HG03196 (cell line): ENCODE measurements at regions not wholly inside any gene's neighbourhood (a gene's known extent, or its start where the extent isn't known, plus 50 kb on each side); places are given as distances from the start of the nearest gene placed in this dataset.

Source experiments
- ATAC-seq: cut with Tn5 transposase; IDR thresholded peaks from one replicate; pipeline ENCODE4 v1.9.1; 2021; ENCODE audit not compliant: unreplicated experiment

GRCh38 chr3:35946121-35946853 lies 307.0 kb downstream of the ARPP21 start:
- ATAC-seq = no peak

GRCh38 chr3:35946854-35947515 lies 307.7 kb downstream of the ARPP21 start:
- ATAC-seq = no peak

- ATAC-seq = no peak
Observed at GRCh38 chr3:35950021-35950420, 310.7 kb downstream of the ARPP21 start.

GRCh38 chr3:35954413-35954812 lies 315.1 kb downstream of the ARPP21 start:
- ATAC-seq = no peak

GRCh38 chr3:35965908-35966307 lies 326.6 kb downstream of the ARPP21 start:
- no peak for ATAC-seq

GRCh38 chr3:35966629-35967464 lies 327.5 kb downstream of the ARPP21 start:
- no peak for ATAC-seq

GRCh38 chr3:35968043-35968622 lies 328.8 kb downstream of the ARPP21 start:
- no peak for ATAC-seq

GRCh38 chr3:35969406-35969805 lies 330.1 kb downstream of the ARPP21 start:
- no peak for ATAC-seq

- no peak for ATAC-seq
Observed at GRCh38 chr3:35970793-35971192, 331.5 kb downstream of the ARPP21 start.

- ATAC-seq = no peak
Observed at GRCh38 chr3:35971686-35972085, 332.4 kb downstream of the ARPP21 start.

GRCh38 chr3:35974872-35975271 lies 335.5 kb downstream of the ARPP21 start:
- no peak for ATAC-seq

GRCh38 chr3:35986161-35986560 lies 346.8 kb downstream of the ARPP21 start:
- no peak for ATAC-seq

- ATAC-seq = no peak
Observed at GRCh38 chr3:35987386-35987785, 348.1 kb downstream of the ARPP21 start.

- ATAC-seq = no peak
Observed at GRCh38 chr3:35992041-35992440, 352.7 kb downstream of the ARPP21 start.

- ATAC-seq = no peak
Observed at GRCh38 chr3:36011791-36012190, 368.5 kb upstream of the STAC start.

- no peak for ATAC-seq
Observed at GRCh38 chr3:36013425-36013824, 366.9 kb upstream of the STAC start.

- ATAC-seq = no peak
Observed at GRCh38 chr3:36025232-36025631, 355.1 kb upstream of the STAC start.

GRCh38 chr3:36032180-36033047 lies 347.9 kb upstream of the STAC start:
- ATAC-seq = no peak

- ATAC-seq = no peak
Observed at GRCh38 chr3:36058404-36059030, 321.8 kb upstream of the STAC start.

- no peak for ATAC-seq
Observed at GRCh38 chr3:36060950-36061349, 319.4 kb upstream of the STAC start.
